ENCODE measurements at regions not wholly inside any gene's neighbourhood (a gene's known extent, or its start where the extent isn't known, plus 50 kb on each side); places are given as distances from the start of the nearest gene placed in this dataset.

DNA sequence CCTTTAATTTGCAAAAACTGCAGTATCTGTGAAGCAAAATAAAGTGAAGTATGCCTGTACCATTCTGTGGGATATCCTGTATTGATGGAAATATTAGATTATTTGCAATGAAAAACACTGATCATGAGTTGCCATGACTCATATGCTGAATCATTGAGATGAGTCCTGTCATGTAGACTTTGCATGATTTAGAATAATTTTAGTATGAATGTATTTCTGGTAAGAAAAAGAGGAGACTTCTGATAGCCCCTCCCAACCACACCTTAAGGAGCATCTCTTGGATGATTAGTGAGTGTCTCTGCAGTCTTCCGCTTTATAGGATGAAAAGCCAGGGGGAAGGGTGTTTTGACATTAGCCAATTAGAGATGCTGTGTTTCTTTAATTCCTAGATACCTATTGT, 55.2 kb upstream of the PTGS2 start:
- H3K9me1 ChIP-seq (replicated peaks; ENCODE audit: control insufficient read depth, extremely low read depth, insufficient read depth, low read length), result no peaks in the 10 kb centered on the region
- ChIA-PET POLR2A (no interaction called here), CTCF (interaction anchor here (1.8 kb wide), 1 partner anchor 13 kb away, joined by 4 read pairs; no protein-coding TSS in a partner anchor)
- dilution Hi-C loops (cut with MboI; ENCODE audit: extremely low pct_ligation_motif_present, low sequenced_read_pairs) (no loop called here), intact Hi-C loops (cut with micrococcal nuclease) (no loop called here)
- no peaks in the 10 kb centered on the region for H3K27me3 ChIP-seq (ENCODE audit: control insufficient read depth in 2 of 2, insufficient read depth in 2 of 2, low read length in 2 of 2)
- H3K4me2 ChIP-seq (ENCODE audit: insufficient read depth, low read length), result no peak overlapping the region
- no peaks in the 10 kb centered on the region for H4K20me1 ChIP-seq (replicated peaks; ENCODE audit: control insufficient read depth, extremely low read depth, insufficient read depth, low read length)
- TF ChIP-seq FOS (IDR thresholded peaks at IDR 0.05; ENCODE audit: borderline replicate concordance, insufficient read depth, low read length), result peak; percentile 78
- peak; percentile 34 for TF ChIP-seq GATA2 (IDR thresholded peaks at IDR 0.05; ENCODE audit: insufficient read depth, insufficient read length, low read depth, low read length)
- TF ChIP-seq POLR2AphosphoS5 (IDR thresholded peaks at IDR 0.05; ENCODE audit: insufficient read depth, low read depth, low read length), result no peak
- TF ChIP-seq EZH2 (IDR thresholded peaks at IDR 0.05; ENCODE audit: borderline replicate concordance, low read depth, low read length, severe bottlenecking), result no peak
- TF ChIP-seq JUN (IDR thresholded peaks at IDR 0.05; ENCODE audit: borderline replicate concordance, insufficient read depth, insufficient read length, low read depth), result peak; percentile 46
- no peak for TF ChIP-seq MYC (IDR thresholded peaks at IDR 0.05; ENCODE audit: low read depth, low read length)
- TF ChIP-seq, protein P1, sequence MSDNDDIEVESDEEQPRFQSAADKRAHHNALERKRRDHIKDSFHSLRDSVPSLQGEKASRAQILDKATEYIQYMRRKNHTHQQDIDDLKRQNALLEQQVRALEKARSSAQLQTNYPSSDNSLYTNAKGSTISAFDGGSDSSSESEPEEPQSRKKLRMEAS (IDR thresholded peaks at IDR 0.05; ENCODE audit: insufficient read depth, insufficient read length), result no peak
- no peak overlapping the region for H3K9ac ChIP-seq (replicated peaks; ENCODE audit: extremely low read depth, insufficient read depth, low read length)
- FAIRE-seq, result no peak
- peak; percentile 14 for DNase-seq (ENCODE audit: low read depth, low spot score)
- H3K9me3 ChIP-seq (replicated peaks; ENCODE audit: control insufficient read depth, insufficient read depth, low read length), result no peaks in the 10 kb centered on the region
- no TSS peak for BruUV-seq (replicated peaks)
- no peaks in the 10 kb centered on the region for H3K36me3 ChIP-seq (ENCODE audit: control insufficient read depth in 2 of 2, extremely low read depth in 1 of 2, insufficient read depth in 2 of 2, low read length in 2 of 2)
- no peaks in the 10 kb centered on the region for H3K4me1 ChIP-seq (ENCODE audit: control insufficient read depth, extremely low read depth, insufficient read depth, low read length)
- no peak overlapping the region for H3K4me3 ChIP-seq (replicated peaks in 1 of 3; ENCODE audit: insufficient read depth in 1 of 3, low read depth in 1 of 3, low read length in 3 of 3)
- H2AFZ ChIP-seq (ENCODE audit: low read depth, low read length), result no peak overlapping the region
- no peaks in the 10 kb centered on the region for H3K79me2 ChIP-seq (ENCODE audit: control insufficient read depth, insufficient read depth, low read length)
- no peak overlapping the region for H3K27ac ChIP-seq (ENCODE audit: insufficient read depth, low read depth, low read length)

Data from endothelial cell of umbilical vein (primary cell).